ENCODE measurements at regions not wholly inside any gene's neighbourhood (a gene's known extent, or its start where the extent isn't known, plus 50 kb on each side); places are given as distances from the start of the nearest gene placed in this dataset.
A peak's percentile ranks its signal among the peaks of the same experiment; 100 is the strongest.

GRCh38 chr2:9156483-9156882 is 50.1 kb upstream of the ASAP2 start:
- DNase-seq, result no peak

GRCh38 chr2:9154061-9154460 is 52.6 kb upstream of the ASAP2 start:
- DNase-seq, result no peak

GRCh38 chr2:9153643-9153980 is 53.0 kb upstream of the ASAP2 start:
- no peak for DNase-seq

- peak in 1 of 2 experiments; percentile 33 for DNase-seq
Measured at GRCh38 chr2:9152975-9153642, 53.5 kb upstream of the ASAP2 start.

- DNase-seq, result no peak
Measured at GRCh38 chr2:9150906-9151305, 55.7 kb upstream of the ASAP2 start.

GRCh38 chr2:9150568-9150900 is 56.1 kb upstream of the ASAP2 start:
- DNase-seq, result no peak

GRCh38 chr2:9149726-9150567 is 56.7 kb upstream of the ASAP2 start:
- no peak for DNase-seq

- no peak for DNase-seq
Measured at GRCh38 chr2:9149388-9149660, 57.3 kb upstream of the ASAP2 start.

GRCh38 chr2:9146646-9147045 is 60.0 kb upstream of the ASAP2 start:
- no peak for DNase-seq

- no peak for DNase-seq
Measured at GRCh38 chr2:9145752-9146430, 60.7 kb upstream of the ASAP2 start.

- DNase-seq, result no peak
Measured at GRCh38 chr2:9145109-9145751, 61.4 kb upstream of the ASAP2 start.

GRCh38 chr2:9144617-9145016 is 62.0 kb upstream of the ASAP2 start:
- DNase-seq, result no peak

- DNase-seq, result no peak
Measured at GRCh38 chr2:9144046-9144445, 62.6 kb upstream of the ASAP2 start.

GRCh38 chr2:9143264-9143815 is 63.3 kb upstream of the ASAP2 start:
- DNase-seq, result no peak

- DNase-seq, result peak; percentile 47 to 59
Measured at GRCh38 chr2:9142551-9143263, 63.9 kb upstream of the ASAP2 start.

GRCh38 chr2:9141706-9142460 is 64.7 kb upstream of the ASAP2 start:
- no peak for DNase-seq

- no peak for DNase-seq
Measured at GRCh38 chr2:9141091-9141667, 65.4 kb upstream of the ASAP2 start.

- no peak for DNase-seq
Measured at GRCh38 chr2:9140645-9141044, 66.0 kb upstream of the ASAP2 start.

- DNase-seq, result peak; percentile 43 to 57
Measured at GRCh38 chr2:9139491-9140443, 66.8 kb upstream of the ASAP2 start.

- no peak for DNase-seq
Measured at GRCh38 chr2:9137379-9138150, 69.0 kb upstream of the ASAP2 start.
